Activated CD8-positive, alpha-beta T cell treated with anti-CD3 and anti-CD28 coated beads for 36 hours (primary cell): ENCODE measurements at regions not wholly inside any gene's neighbourhood (a gene's known extent, or its start where the extent isn't known, plus 50 kb on each side); places are given as distances from the start of the nearest gene placed in this dataset.

Experiments
- ATAC-seq: fragments of 200-7000 bp; cut with Tn5 transposase; one replicate; pipeline ENCODE4 v1.10.0; 2021; ENCODE audit warnings: mild to moderate bottlenecking, moderate library complexity
- CTCF ChIA-PET: fragments of 350-600 bp; sonication (Branson Sonifier 250); formaldehyde crosslinking; loops from one replicate; lab custom pipeline; 2021; ENCODE audit warnings: antibody characterized with exemption; lab: Charles Lee
- POLR2A ChIA-PET: fragments of 350-600 bp; sonication (Branson Sonifier 250); formaldehyde crosslinking; loops from one replicate; lab custom pipeline; 2021; ENCODE audit warnings: antibody characterized with exemption; lab: Charles Lee
- DNase-seq: peaks from one replicate; pipeline ENCODE4 v3.0.0-alpha.2; 2020
- H3K27ac Mint-ChIP-seq: one replicate; pipeline ENCODE4 v1.8.0; 2021; ENCODE audit warnings: mild to moderate bottlenecking, mixed read lengths
- H3K27me3 Mint-ChIP-seq: one replicate; pipeline ENCODE4 v1.8.0; 2021; ENCODE audit warnings: mixed read lengths
- H3K36me3 Mint-ChIP-seq: one replicate; pipeline ENCODE4 v1.8.0; 2021; ENCODE audit warnings: low read depth, mixed read lengths
- H3K4me1 Mint-ChIP-seq: one replicate; pipeline ENCODE4 v1.8.0; 2021; ENCODE audit warnings: low read depth, mixed read lengths
- H3K4me3 Mint-ChIP-seq: one replicate; pipeline ENCODE4 v1.8.0; 2021; ENCODE audit warnings: mild to moderate bottlenecking, moderate library complexity, mixed read lengths
- H3K9me3 Mint-ChIP-seq: one replicate; pipeline ENCODE4 v1.8.0; 2021; ENCODE audit warnings: mixed read lengths
- intact Hi-C: fragments of 100-400 bp; cut with micrococcal nuclease; formaldehyde crosslinking; loops from one replicate; pipeline ENCODE4 v1.10.0; 2022
- TF ChIP-seq, protein P1 (sequence below): fragments of 200-600 bp; IDR thresholded peaks from one replicate; pipeline ENCODE4 v1.8.0; 2022; ENCODE audit warnings: antibody characterized with exemption, mild to moderate bottlenecking

DNA sequence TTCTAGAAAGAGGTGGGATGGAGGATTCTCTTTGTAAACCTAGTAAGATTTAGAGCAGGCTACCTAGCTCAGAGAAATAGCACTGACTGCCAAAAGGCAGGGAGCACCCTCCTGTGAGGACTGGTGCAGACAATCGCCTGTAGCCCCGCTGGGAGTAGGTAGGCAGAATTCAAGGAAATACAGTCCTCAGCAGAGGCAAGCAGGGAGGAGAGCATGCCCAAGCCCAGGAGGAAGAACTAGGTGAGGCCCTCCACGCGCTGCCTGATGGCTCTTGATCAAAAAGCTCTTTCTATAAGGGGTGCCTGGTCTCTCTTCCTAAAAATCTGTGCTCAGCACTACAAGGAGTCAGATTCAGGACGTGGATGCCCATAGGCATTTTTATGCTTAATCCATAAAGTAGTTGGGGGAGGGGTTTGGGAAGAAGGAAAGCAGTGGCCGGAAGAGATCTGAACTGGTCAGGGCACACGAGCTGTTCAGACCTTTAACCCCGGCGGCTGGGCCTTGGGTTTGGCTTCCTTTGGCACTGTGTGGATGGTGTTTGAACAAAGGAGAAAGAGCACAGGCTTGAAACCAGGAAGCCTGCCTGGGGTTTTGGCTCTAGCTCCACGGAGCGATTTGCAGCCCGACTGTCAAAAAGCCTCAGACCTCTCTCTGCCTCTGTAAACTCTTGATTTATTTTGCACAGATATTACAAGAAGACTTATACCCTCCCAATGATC is 320.6 kb downstream of the FOXO1 start:
- ChIA-PET CTCF (interaction anchor here (1.2 kb wide), 1 partner anchor 277 kb away, joined by 3 read pairs; no protein-coding TSS in a partner anchor), POLR2A (no interaction called here)
- no peak overlapping the region for H3K27ac Mint-ChIP-seq
- no peaks in the 10 kb centered on the region for H3K9me3 Mint-ChIP-seq
- H3K36me3 Mint-ChIP-seq: no peaks in the 10 kb centered on the region
- no peaks in the 10 kb centered on the region for H3K27me3 Mint-ChIP-seq
- intact Hi-C loops: no loop called here
- ATAC-seq: no peak
- no peak overlapping the region for H3K4me3 Mint-ChIP-seq
- TF ChIP-seq, protein P1, sequence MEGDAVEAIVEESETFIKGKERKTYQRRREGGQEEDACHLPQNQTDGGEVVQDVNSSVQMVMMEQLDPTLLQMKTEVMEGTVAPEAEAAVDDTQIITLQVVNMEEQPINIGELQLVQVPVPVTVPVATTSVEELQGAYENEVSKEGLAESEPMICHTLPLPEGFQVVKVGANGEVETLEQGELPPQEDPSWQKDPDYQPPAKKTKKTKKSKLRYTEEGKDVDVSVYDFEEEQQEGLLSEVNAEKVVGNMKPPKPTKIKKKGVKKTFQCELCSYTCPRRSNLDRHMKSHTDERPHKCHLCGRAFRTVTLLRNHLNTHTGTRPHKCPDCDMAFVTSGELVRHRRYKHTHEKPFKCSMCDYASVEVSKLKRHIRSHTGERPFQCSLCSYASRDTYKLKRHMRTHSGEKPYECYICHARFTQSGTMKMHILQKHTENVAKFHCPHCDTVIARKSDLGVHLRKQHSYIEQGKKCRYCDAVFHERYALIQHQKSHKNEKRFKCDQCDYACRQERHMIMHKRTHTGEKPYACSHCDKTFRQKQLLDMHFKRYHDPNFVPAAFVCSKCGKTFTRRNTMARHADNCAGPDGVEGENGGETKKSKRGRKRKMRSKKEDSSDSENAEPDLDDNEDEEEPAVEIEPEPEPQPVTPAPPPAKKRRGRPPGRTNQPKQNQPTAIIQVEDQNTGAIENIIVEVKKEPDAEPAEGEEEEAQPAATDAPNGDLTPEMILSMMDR: no peak
- H3K4me1 Mint-ChIP-seq: peaks cover 1% of the 10 kb centered on the region
- no peak for DNase-seq

DNA sequence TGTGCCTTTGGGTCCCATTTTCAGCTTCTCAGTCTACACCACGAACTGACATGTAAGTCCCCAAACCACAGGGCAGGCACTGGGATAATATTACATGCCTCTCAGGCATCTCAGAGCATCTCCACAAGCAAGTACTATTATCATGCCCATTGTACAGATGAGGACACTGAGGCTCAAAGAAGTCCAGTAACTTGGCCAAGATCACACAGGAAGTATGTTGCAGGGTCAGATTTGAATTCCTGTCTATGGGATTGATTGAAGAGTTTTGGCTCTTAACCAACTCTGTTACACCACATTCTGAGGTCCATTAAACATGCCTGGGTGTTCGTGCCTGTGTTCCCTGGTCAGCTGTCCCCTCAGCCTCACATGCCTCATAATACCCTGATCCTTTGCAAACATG is 319.8 kb downstream of the FOXO1 start:
- Mint-ChIP-seq H3K27ac (no peak overlapping the region), H3K4me3 (no peak overlapping the region), H3K27me3 (no peaks in the 10 kb centered on the region), H3K36me3 (no peaks in the 10 kb centered on the region), H3K4me1 (peaks cover 1% of the 10 kb centered on the region), H3K9me3 (no peaks in the 10 kb centered on the region)
- no peak for DNase-seq
- POLR2A ChIA-PET: no interaction called here
- intact Hi-C loops: no loop called here
- CTCF ChIA-PET: interaction anchor here (0.6 to 1.2 kb wide), 2 partner anchors 21 to 277 kb away, joined by 3 read pairs; no protein-coding TSS in a partner anchor
- TF ChIP-seq, protein P1: no peak
- ATAC-seq: no peak

DNA sequence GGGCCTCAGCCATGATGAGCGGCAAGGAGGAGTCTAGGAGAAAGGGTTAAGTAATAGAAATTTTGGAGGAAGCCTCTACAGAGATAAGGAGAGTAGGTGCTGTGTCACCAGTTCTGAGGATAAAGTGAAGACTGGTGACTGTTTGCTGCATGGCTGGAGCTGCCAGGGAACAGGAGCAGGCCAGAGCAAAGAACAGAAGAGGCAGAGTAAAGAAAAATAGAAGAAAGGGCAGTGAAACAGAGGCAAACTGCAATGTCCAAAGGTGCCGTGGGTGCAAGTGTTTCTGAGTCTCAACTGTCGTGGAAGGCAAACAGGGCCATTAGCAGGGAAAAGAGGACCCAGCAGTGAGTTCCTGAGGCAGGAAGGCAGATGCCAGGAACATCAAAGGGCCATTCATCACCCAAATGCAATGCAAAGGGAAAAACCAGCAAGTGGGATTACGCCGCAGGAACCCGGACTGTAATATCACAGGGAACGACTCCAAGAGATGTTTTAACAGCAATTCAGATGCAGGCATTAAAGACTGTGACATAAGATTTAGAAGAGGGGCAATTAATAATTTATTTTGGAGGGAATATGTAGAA is 318.3 kb downstream of the FOXO1 start:
- no peaks in the 10 kb centered on the region for H3K9me3 Mint-ChIP-seq
- ATAC-seq (no peak), DNase-seq (no peak)
- intact Hi-C loops: no loop called here
- no peaks in the 10 kb centered on the region for H3K36me3 Mint-ChIP-seq
- TF ChIP-seq, protein P1: no peak
- H3K27ac Mint-ChIP-seq: no peak overlapping the region
- H3K4me1 Mint-ChIP-seq: peaks cover 1% of the 10 kb centered on the region
- CTCF ChIA-PET: no interaction called here
- no peak overlapping the region for H3K4me3 Mint-ChIP-seq
- no peaks in the 10 kb centered on the region for H3K27me3 Mint-ChIP-seq
- POLR2A ChIA-PET: no interaction called here

DNA sequence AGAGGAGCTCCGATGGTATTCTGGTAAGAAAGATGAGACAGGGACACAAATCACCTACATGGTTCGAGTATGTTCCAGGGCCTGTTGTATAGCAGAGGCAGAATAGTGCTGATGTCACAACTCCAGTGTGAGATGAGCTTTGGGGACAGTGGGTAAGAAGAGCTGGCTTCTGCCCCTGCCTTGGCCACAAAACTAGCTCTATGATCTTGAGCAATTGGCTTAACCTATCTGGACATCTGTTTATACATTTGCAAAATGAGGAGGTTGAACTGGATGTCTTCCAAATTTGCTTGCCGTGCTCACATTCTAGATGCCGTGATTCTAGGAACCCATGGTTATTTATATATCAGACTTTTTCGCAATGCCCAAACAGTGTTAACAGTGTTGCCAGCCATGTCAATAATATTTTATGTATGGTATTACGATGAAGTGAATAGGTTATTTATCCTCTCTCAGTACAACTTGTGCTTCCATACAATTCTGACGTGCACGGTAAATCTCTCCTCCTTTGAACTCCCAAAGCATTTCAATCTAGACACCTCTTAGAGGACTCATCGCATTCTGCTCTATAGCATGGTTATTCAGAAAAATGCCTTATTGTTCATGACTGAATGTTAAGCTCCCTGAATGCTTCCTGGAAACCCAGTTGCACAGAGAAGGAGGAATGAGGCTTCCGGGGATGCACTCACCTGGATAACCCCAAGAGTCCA is 316.0 kb downstream of the FOXO1 start:
- H3K4me3 Mint-ChIP-seq: no peak overlapping the region
- peaks cover 4% of the 10 kb centered on the region for H3K4me1 Mint-ChIP-seq
- H3K27me3 Mint-ChIP-seq: no peaks in the 10 kb centered on the region
- no peak overlapping the region for H3K27ac Mint-ChIP-seq
- ChIA-PET CTCF (no interaction called here), POLR2A (no interaction called here)
- no peak for DNase-seq
- H3K9me3 Mint-ChIP-seq: no peaks in the 10 kb centered on the region
- no peaks in the 10 kb centered on the region for H3K36me3 Mint-ChIP-seq
- TF ChIP-seq, protein P1: no peak
- ATAC-seq: no peak
- intact Hi-C loops: no loop called here
